Astrocyte of the spinal cord (primary cell): ENCODE measurements at regions not wholly inside any gene's neighbourhood (a gene's known extent, or its start where the extent isn't known, plus 50 kb on each side); places are given as distances from the start of the nearest gene placed in this dataset.

Experiments used
- DNase-seq: peaks from one replicate; pipeline ENCODE4 v3.0.0; 2011; ENCODE audit warnings: low read depth, low spot score
- H3K4me3 ChIP-seq: 2 replicates; pipeline ENCODE4 v1.5.1; 2011; ENCODE audit warnings: low read depth, mild to moderate bottlenecking, low read length, moderate library complexity
- in situ Hi-C: cut with HindIII; loops from 2 replicates; pipeline ENCODE4 v1.10.0; 2017; ENCODE audit warnings: low sequenced_read_pairs
- TF ChIP-seq, protein P1 (sequence below): IDR thresholded peaks from 2 replicates; pipeline ENCODE4 v1.5.1; 2012; ENCODE audit warnings: low read depth, mild to moderate bottlenecking, low read length, inconsistent platforms

- TF ChIP-seq, protein P1, sequence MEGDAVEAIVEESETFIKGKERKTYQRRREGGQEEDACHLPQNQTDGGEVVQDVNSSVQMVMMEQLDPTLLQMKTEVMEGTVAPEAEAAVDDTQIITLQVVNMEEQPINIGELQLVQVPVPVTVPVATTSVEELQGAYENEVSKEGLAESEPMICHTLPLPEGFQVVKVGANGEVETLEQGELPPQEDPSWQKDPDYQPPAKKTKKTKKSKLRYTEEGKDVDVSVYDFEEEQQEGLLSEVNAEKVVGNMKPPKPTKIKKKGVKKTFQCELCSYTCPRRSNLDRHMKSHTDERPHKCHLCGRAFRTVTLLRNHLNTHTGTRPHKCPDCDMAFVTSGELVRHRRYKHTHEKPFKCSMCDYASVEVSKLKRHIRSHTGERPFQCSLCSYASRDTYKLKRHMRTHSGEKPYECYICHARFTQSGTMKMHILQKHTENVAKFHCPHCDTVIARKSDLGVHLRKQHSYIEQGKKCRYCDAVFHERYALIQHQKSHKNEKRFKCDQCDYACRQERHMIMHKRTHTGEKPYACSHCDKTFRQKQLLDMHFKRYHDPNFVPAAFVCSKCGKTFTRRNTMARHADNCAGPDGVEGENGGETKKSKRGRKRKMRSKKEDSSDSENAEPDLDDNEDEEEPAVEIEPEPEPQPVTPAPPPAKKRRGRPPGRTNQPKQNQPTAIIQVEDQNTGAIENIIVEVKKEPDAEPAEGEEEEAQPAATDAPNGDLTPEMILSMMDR, result no peak
- in situ Hi-C loops, result no loop called here
- no peak overlapping the region for H3K4me3 ChIP-seq
- no peak for DNase-seq
Measured at GRCh38 chr2:2671826-2672225, 340.8 kb upstream of the MYT1L start.

GRCh38 chr2:2669316-2669715, 338.2 kb upstream of the MYT1L start:
- in situ Hi-C loops, result no loop called here
- TF ChIP-seq, protein P1, result no peak
- DNase-seq, result no peak
- H3K4me3 ChIP-seq, result no peak overlapping the region

GRCh38 chr2:2668681-2669265, 337.7 kb upstream of the MYT1L start:
- no peak for DNase-seq
- no peak overlapping the region for H3K4me3 ChIP-seq
- in situ Hi-C loops, result no loop called here
- TF ChIP-seq, protein P1, result no peak

- no peak for DNase-seq
- TF ChIP-seq, protein P1, result no peak
- no peak overlapping the region for H3K4me3 ChIP-seq
- in situ Hi-C loops, result no loop called here
Measured at GRCh38 chr2:2667690-2668089, 336.6 kb upstream of the MYT1L start.

- H3K4me3 ChIP-seq, result no peak overlapping the region
- in situ Hi-C loops, result no loop called here
- no peak for DNase-seq
- TF ChIP-seq, protein P1, result no peak
Measured at GRCh38 chr2:2665834-2666133, 334.7 kb upstream of the MYT1L start.

- TF ChIP-seq, protein P1, result no peak
- H3K4me3 ChIP-seq, result no peak overlapping the region
- DNase-seq, result peak; percentile 94
- in situ Hi-C loops, result no loop called here
Measured at GRCh38 chr2:2664989-2665833, 334.1 kb upstream of the MYT1L start.
